Astrocyte (in vitro differentiated cells and primary cell): ENCODE measurements at regions not wholly inside any gene's neighbourhood (a gene's known extent, or its start where the extent isn't known, plus 50 kb on each side); places are given as distances from the start of the nearest gene placed in this dataset.

Experiments
- EZH2 ChIP-seq: IDR thresholded peaks from 2 replicates; pipeline ENCODE4 v1.6.1; 2012; ENCODE audit warnings: mild to moderate bottlenecking, low read length, inconsistent platforms; ENCODE audit not compliant: insufficient read depth
- TF ChIP-seq, protein P1 (sequence below): IDR thresholded peaks from 2 replicates; pipeline ENCODE4 v1.5.1; 2011; ENCODE audit warnings: low read depth, mild to moderate bottlenecking, inconsistent platforms, low read length, moderate library complexity; ENCODE audit not compliant: insufficient read depth

DNA sequence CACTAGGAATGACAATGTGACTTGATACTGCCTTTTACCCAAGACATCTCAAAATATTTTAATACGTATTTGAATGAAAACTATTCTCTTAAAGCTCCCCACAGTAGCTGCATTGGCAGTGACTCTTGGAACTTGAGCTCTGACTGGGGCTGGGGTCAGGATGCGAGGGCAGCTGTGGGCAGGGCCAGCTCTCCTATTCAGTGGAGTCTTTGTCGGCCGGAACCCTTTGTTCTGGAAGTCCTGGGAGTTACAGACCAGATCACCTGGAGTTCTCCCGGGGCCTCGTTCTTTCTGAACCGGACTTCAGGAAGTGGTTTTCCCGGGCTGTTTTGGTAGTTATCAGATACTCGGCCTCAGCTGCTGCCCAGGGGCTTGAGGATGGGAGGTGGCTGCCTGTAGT lies 84.9 kb downstream of the NPIPB11 start:
- TF ChIP-seq, protein P1, sequence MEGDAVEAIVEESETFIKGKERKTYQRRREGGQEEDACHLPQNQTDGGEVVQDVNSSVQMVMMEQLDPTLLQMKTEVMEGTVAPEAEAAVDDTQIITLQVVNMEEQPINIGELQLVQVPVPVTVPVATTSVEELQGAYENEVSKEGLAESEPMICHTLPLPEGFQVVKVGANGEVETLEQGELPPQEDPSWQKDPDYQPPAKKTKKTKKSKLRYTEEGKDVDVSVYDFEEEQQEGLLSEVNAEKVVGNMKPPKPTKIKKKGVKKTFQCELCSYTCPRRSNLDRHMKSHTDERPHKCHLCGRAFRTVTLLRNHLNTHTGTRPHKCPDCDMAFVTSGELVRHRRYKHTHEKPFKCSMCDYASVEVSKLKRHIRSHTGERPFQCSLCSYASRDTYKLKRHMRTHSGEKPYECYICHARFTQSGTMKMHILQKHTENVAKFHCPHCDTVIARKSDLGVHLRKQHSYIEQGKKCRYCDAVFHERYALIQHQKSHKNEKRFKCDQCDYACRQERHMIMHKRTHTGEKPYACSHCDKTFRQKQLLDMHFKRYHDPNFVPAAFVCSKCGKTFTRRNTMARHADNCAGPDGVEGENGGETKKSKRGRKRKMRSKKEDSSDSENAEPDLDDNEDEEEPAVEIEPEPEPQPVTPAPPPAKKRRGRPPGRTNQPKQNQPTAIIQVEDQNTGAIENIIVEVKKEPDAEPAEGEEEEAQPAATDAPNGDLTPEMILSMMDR = no peak
- TF ChIP-seq EZH2 = no peak
